ENCODE measurements at regions not wholly inside any gene's neighbourhood (a gene's known extent, or its start where the extent isn't known, plus 50 kb on each side); places are given as distances from the start of the nearest gene placed in this dataset.

- no peaks in the 10 kb centered on the region for H3K9me1 ChIP-seq (ENCODE audit: control insufficient read depth, extremely low read depth, insufficient read depth, low read length)
- H3K79me2 ChIP-seq (ENCODE audit: control insufficient read depth, insufficient read depth, low read length) = no peaks in the 10 kb centered on the region
- H3K36me3 ChIP-seq (ENCODE audit: control insufficient read depth in 2 of 2, extremely low read depth in 1 of 2, insufficient read depth in 2 of 2, low read length in 2 of 2) = no peaks in the 10 kb centered on the region
- TF ChIP-seq CTCF (optimal IDR thresholded peaks at IDR 0.05 in 1 of 3, IDR thresholded peaks at IDR 0.05 in 1 of 3, conservative IDR thresholded peaks at IDR 0.05 in 1 of 3; ENCODE audit: extremely low read depth in 1 of 3, insufficient read depth in 2 of 3, low read length in 3 of 3) (no peak), EZH2 (IDR thresholded peaks at IDR 0.05; ENCODE audit: low read length) (no peak)
- no peak for FAIRE-seq
- no peak overlapping the region for H3K4me2 ChIP-seq (ENCODE audit: control insufficient read depth, extremely low read depth, insufficient read depth, low read depth, low read length)
- no peaks in the 10 kb centered on the region for H3K9me3 ChIP-seq (ENCODE audit: control insufficient read depth, low read depth, low read length)
- no peaks in the 10 kb centered on the region for H3K4me1 ChIP-seq (ENCODE audit: control insufficient read depth, extremely low read depth, insufficient read depth, low read length)
- H3K4me3 ChIP-seq (ENCODE audit: control insufficient read depth in 2 of 3, extremely low read depth in 1 of 3, insufficient read depth in 2 of 3, low read depth in 1 of 3, low read length in 3 of 3) = no peak overlapping the region
- no peak overlapping the region for H3K27ac ChIP-seq (ENCODE audit: control insufficient read depth, insufficient read depth, low read length)
- H4K20me1 ChIP-seq (ENCODE audit: control insufficient read depth, extremely low read depth, insufficient read depth, low read length) = no peaks in the 10 kb centered on the region
- dilution Hi-C loops (cut with MboI; ENCODE audit: extremely low pct_ligation_motif_present, low sequenced_read_pairs) = no loop called here
- H3K27me3 ChIP-seq (ENCODE audit: control insufficient read depth, extremely low read depth, insufficient read depth, low read length) = no peaks in the 10 kb centered on the region
- H3K9ac ChIP-seq (ENCODE audit: control insufficient read depth, extremely low read depth, insufficient read depth, low read length) = no peak overlapping the region
- H2AFZ ChIP-seq (ENCODE audit: control insufficient read depth, low read length) = no peak overlapping the region
- DNase-seq (ENCODE audit: low read depth, low spot score) = no peak
Measured at GRCh38 chr13:22748866-22749577, 431.8 kb upstream of the SGCG start.

GRCh38 chr13:22749626-22750025 is 431.2 kb upstream of the SGCG start:
- no peak for FAIRE-seq

More at GRCh38 chr13:22749626-22750025, 431.2 kb upstream of the SGCG start:
- Histone ChIP-seq H3K27ac (ENCODE audit: control insufficient read depth, insufficient read depth, low read length) (no peak overlapping the region), H3K9me3 (ENCODE audit: control insufficient read depth, low read depth, low read length) (no peaks in the 10 kb centered on the region), H3K4me2 (ENCODE audit: control insufficient read depth, extremely low read depth, insufficient read depth, low read depth, low read length) (no peak overlapping the region), H3K4me1 (ENCODE audit: control insufficient read depth, extremely low read depth, insufficient read depth, low read length) (no peaks in the 10 kb centered on the region), H3K9me1 (ENCODE audit: control insufficient read depth, extremely low read depth, insufficient read depth, low read length) (no peaks in the 10 kb centered on the region), H3K79me2 (ENCODE audit: control insufficient read depth, insufficient read depth, low read length) (no peaks in the 10 kb centered on the region), H2AFZ (ENCODE audit: control insufficient read depth, low read length) (no peak overlapping the region), H4K20me1 (ENCODE audit: control insufficient read depth, extremely low read depth, insufficient read depth, low read length) (no peaks in the 10 kb centered on the region), H3K27me3 (ENCODE audit: control insufficient read depth, extremely low read depth, insufficient read depth, low read length) (no peaks in the 10 kb centered on the region), H3K9ac (ENCODE audit: control insufficient read depth, extremely low read depth, insufficient read depth, low read length) (no peak overlapping the region), H3K4me3 (ENCODE audit: control insufficient read depth in 2 of 3, extremely low read depth in 1 of 3, insufficient read depth in 2 of 3, low read depth in 1 of 3, low read length in 3 of 3) (no peak overlapping the region), H3K36me3 (ENCODE audit: control insufficient read depth in 2 of 2, extremely low read depth in 1 of 2, insufficient read depth in 2 of 2, low read length in 2 of 2) (no peaks in the 10 kb centered on the region)
- no peak for DNase-seq (ENCODE audit: low read depth, low spot score)
- dilution Hi-C loops (cut with MboI; ENCODE audit: extremely low pct_ligation_motif_present, low sequenced_read_pairs) = no loop called here
- TF ChIP-seq EZH2 (IDR thresholded peaks at IDR 0.05; ENCODE audit: low read length) (no peak), CTCF (optimal IDR thresholded peaks at IDR 0.05 in 1 of 3, IDR thresholded peaks at IDR 0.05 in 1 of 3, conservative IDR thresholded peaks at IDR 0.05 in 1 of 3; ENCODE audit: extremely low read depth in 1 of 3, insufficient read depth in 2 of 3, low read length in 3 of 3) (no peak)

Data from keratinocyte (primary cell).